ENCODE measurements at regions not wholly inside any gene's neighbourhood (a gene's known extent, or its start where the extent isn't known, plus 50 kb on each side); places are given as distances from the start of the nearest gene placed in this dataset.

DNA sequence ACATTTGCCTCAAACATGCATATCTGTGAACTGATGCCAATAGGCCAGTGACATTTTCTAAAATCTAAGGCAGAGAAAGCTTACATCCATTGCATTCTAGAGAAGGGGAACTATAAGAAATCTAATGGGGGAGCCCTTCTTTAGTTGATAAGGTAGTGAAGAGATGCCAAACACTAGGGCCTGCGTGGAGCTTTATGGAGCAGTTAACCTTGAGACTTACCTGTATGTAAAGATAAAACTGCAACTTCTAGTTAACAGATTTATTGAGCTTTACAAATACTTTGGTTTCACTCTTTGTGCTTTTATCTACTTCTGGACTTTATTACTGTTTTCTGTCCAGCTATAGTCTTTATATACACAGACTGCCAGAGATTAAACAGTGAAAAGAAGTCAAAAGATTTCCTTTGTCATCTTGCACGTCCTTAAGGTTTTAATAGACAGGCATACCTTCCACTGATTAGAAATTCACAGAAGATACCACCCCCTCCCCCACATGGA, 457.6 kb downstream of the KLF12 start:
- no peaks in the 10 kb centered on the region for H3K36me3 ChIP-seq (ENCODE audit: insufficient read depth, low read length)
- H3K9me3 ChIP-seq (ENCODE audit: low read depth, low read length): no peaks in the 10 kb centered on the region
- H3K9ac ChIP-seq (ENCODE audit: insufficient read length): peak overlapping the region; percentile 43
- peak overlapping the region; percentile 92 for H3K27ac ChIP-seq
- TF ChIP-seq EZH2 (IDR thresholded peaks at IDR 0.05) (no peak), POLR2AphosphoS5 (IDR thresholded peaks at IDR 0.05; ENCODE audit: borderline replicate concordance, low read depth, low read length) (no peak), FOXP2 (optimal IDR thresholded peaks at IDR 0.05; ENCODE audit: control extremely low read depth, extremely low read length, insufficient read depth) (no peak)
- no peak for DNase-seq (ENCODE audit: low read depth, low spot score)
- H3K4me3 ChIP-seq: peak overlapping the region; percentile 51

DNA sequence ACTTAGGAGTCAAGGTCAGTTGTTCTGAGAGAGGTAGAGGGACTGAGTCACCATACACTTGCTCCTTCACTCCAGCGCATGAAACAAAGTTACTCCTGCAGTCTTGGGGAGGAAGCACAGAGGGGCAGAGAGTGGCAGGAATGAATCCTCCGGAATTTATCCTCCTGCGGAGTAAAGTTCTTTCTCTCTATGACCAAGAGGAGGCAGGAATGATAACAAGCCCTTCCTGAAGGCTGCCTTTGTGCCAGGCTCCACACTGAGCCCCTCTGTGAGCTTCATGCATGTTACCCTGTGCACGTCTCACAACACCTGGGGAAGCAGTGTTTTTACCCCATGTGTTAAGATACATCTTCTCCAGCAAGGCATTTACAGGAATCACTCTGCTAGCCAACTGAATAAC, 458.4 kb downstream of the KLF12 start:
- no peaks in the 10 kb centered on the region for H3K9me3 ChIP-seq (ENCODE audit: low read depth, low read length)
- no peak overlapping the region for H3K27ac ChIP-seq
- no peak for TF ChIP-seq EZH2 (IDR thresholded peaks at IDR 0.05)
- TF ChIP-seq POLR2AphosphoS5 (IDR thresholded peaks at IDR 0.05; ENCODE audit: borderline replicate concordance, low read depth, low read length): no peak
- TF ChIP-seq FOXP2 (optimal IDR thresholded peaks at IDR 0.05; ENCODE audit: control extremely low read depth, extremely low read length, insufficient read depth): no peak
- no peak overlapping the region for H3K4me3 ChIP-seq
- DNase-seq (ENCODE audit: low read depth, low spot score): no peak
- H3K9ac ChIP-seq (ENCODE audit: insufficient read length): no peak overlapping the region
- H3K36me3 ChIP-seq (ENCODE audit: insufficient read depth, low read length): no peaks in the 10 kb centered on the region

GRCh38 chr13:73674570-73674969, 459.6 kb downstream of the KLF12 start:
- H3K9ac ChIP-seq (ENCODE audit: insufficient read length): no peak overlapping the region
- TF ChIP-seq POLR2AphosphoS5 (IDR thresholded peaks at IDR 0.05; ENCODE audit: borderline replicate concordance, low read depth, low read length) (no peak), FOXP2 (optimal IDR thresholded peaks at IDR 0.05; ENCODE audit: control extremely low read depth, extremely low read length, insufficient read depth) (no peak), EZH2 (IDR thresholded peaks at IDR 0.05) (no peak)
- no peak overlapping the region for H3K4me3 ChIP-seq
- H3K27ac ChIP-seq: no peak overlapping the region
- DNase-seq (ENCODE audit: low read depth, low spot score): no peak
- no peaks in the 10 kb centered on the region for H3K9me3 ChIP-seq (ENCODE audit: low read depth, low read length)
- H3K36me3 ChIP-seq (ENCODE audit: insufficient read depth, low read length): no peaks in the 10 kb centered on the region

- no peak for DNase-seq (ENCODE audit: low read depth, low spot score)
- Histone ChIP-seq H3K9me3 (ENCODE audit: low read depth, low read length) (no peaks in the 10 kb centered on the region), H3K36me3 (ENCODE audit: insufficient read depth, low read length) (no peaks in the 10 kb centered on the region), H3K4me3 (no peak overlapping the region), H3K27ac (no peak overlapping the region), H3K9ac (ENCODE audit: insufficient read length) (no peak overlapping the region)
- TF ChIP-seq FOXP2 (optimal IDR thresholded peaks at IDR 0.05; ENCODE audit: control extremely low read depth, extremely low read length, insufficient read depth) (no peak), EZH2 (IDR thresholded peaks at IDR 0.05) (no peak), POLR2AphosphoS5 (IDR thresholded peaks at IDR 0.05; ENCODE audit: borderline replicate concordance, low read depth, low read length) (no peak)
Observed at GRCh38 chr13:73673931-73674330, 460.3 kb downstream of the KLF12 start.

DNA sequence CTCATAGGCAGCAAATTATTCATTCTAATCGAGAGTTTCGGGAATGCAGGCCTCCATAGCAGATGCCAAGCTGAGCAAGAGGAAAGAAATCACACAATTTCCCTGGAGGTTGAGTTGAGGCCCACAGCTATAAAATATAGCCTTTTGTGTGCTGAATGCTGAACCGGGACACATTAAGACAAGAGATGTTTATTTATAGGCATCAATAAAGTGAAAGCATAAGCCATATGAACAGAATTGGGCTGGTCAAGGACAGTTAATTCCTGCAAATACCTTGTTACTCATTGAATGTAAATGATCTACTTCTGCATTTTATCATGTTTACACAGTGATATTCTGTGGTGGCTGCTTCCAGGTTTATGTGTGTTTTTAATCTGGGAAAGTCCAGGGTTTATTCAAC, 461.7 kb downstream of the KLF12 start:
- no peaks in the 10 kb centered on the region for H3K9me3 ChIP-seq (ENCODE audit: low read depth, low read length)
- no peak overlapping the region for H3K9ac ChIP-seq (ENCODE audit: insufficient read length)
- no peak for DNase-seq (ENCODE audit: low read depth, low spot score)
- TF ChIP-seq FOXP2 (optimal IDR thresholded peaks at IDR 0.05; ENCODE audit: control extremely low read depth, extremely low read length, insufficient read depth): no peak
- TF ChIP-seq EZH2 (IDR thresholded peaks at IDR 0.05): no peak
- TF ChIP-seq POLR2AphosphoS5 (IDR thresholded peaks at IDR 0.05; ENCODE audit: borderline replicate concordance, low read depth, low read length): no peak
- H3K27ac ChIP-seq: no peak overlapping the region
- no peaks in the 10 kb centered on the region for H3K36me3 ChIP-seq (ENCODE audit: insufficient read depth, low read length)
- no peak overlapping the region for H3K4me3 ChIP-seq

DNA sequence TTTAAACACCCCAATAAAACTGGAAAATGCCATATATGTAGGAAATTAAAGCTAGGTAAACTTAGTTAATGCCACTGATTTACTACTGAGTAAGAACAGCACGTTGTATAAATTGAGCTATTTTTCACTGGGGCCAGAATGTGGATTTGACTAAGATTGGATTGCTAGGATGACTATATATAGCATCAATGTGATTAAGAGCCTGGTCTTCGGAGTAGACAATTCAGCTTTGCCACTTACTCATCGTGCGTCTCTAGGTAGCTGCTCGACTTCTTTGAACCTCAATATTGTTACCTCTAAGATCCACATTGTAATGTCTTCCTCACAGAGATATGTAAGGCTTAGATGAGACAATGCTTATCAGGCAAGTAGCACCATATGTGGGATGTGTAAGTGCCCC, 462.5 kb downstream of the KLF12 start:
- Histone ChIP-seq H3K9ac (ENCODE audit: insufficient read length) (no peak overlapping the region), H3K9me3 (ENCODE audit: low read depth, low read length) (no peaks in the 10 kb centered on the region), H3K4me3 (no peak overlapping the region), H3K36me3 (ENCODE audit: insufficient read depth, low read length) (no peaks in the 10 kb centered on the region), H3K27ac (no peak overlapping the region)
- TF ChIP-seq POLR2AphosphoS5 (IDR thresholded peaks at IDR 0.05; ENCODE audit: borderline replicate concordance, low read depth, low read length) (no peak), FOXP2 (optimal IDR thresholded peaks at IDR 0.05; ENCODE audit: control extremely low read depth, extremely low read length, insufficient read depth) (no peak), EZH2 (IDR thresholded peaks at IDR 0.05) (no peak)
- no peak for DNase-seq (ENCODE audit: low read depth, low spot score)

- Histone ChIP-seq H3K9me3 (ENCODE audit: low read depth, low read length) (no peaks in the 10 kb centered on the region), H3K4me3 (no peak overlapping the region), H3K36me3 (ENCODE audit: insufficient read depth, low read length) (no peaks in the 10 kb centered on the region), H3K9ac (ENCODE audit: insufficient read length) (no peak overlapping the region), H3K27ac (no peak overlapping the region)
- TF ChIP-seq FOXP2 (optimal IDR thresholded peaks at IDR 0.05; ENCODE audit: control extremely low read depth, extremely low read length, insufficient read depth): no peak
- DNase-seq (ENCODE audit: low read depth, low spot score): no peak
Observed at GRCh38 chr13:73671011-73671410, 463.2 kb downstream of the KLF12 start.

- Histone ChIP-seq H3K4me3 (no peak overlapping the region), H3K36me3 (ENCODE audit: insufficient read depth, low read length) (no peaks in the 10 kb centered on the region), H3K9ac (ENCODE audit: insufficient read length) (no peak overlapping the region), H3K9me3 (ENCODE audit: low read depth, low read length) (no peaks in the 10 kb centered on the region), H3K27ac (no peak overlapping the region)
- TF ChIP-seq EZH2 (IDR thresholded peaks at IDR 0.05) (no peak), POLR2AphosphoS5 (IDR thresholded peaks at IDR 0.05; ENCODE audit: borderline replicate concordance, low read depth, low read length) (no peak), FOXP2 (optimal IDR thresholded peaks at IDR 0.05; ENCODE audit: control extremely low read depth, extremely low read length, insufficient read depth) (no peak)
- no peak for DNase-seq (ENCODE audit: low read depth, low spot score)
Observed at GRCh38 chr13:73667756-73668155, 466.4 kb downstream of the KLF12 start.

- Histone ChIP-seq H3K36me3 (ENCODE audit: insufficient read depth, low read length) (no peaks in the 10 kb centered on the region), H3K27ac (no peak overlapping the region)
- no peak for DNase-seq (ENCODE audit: low read depth, low spot score)
Observed at GRCh38 chr13:73665261-73665660, 468.9 kb downstream of the KLF12 start.

More at GRCh38 chr13:73665261-73665660, 468.9 kb downstream of the KLF12 start:
- TF ChIP-seq FOXP2 (optimal IDR thresholded peaks at IDR 0.05; ENCODE audit: control extremely low read depth, extremely low read length, insufficient read depth) (no peak), EZH2 (IDR thresholded peaks at IDR 0.05) (no peak), POLR2AphosphoS5 (IDR thresholded peaks at IDR 0.05; ENCODE audit: borderline replicate concordance, low read depth, low read length) (no peak)
- Histone ChIP-seq H3K9me3 (ENCODE audit: low read depth, low read length) (no peaks in the 10 kb centered on the region), H3K9ac (ENCODE audit: insufficient read length) (no peak overlapping the region), H3K4me3 (no peak overlapping the region)

All from SK-N-MC (cell line).